OCI-LY3 (cell line): ENCODE measurements at regions not wholly inside any gene's neighbourhood (a gene's known extent, or its start where the extent isn't known, plus 50 kb on each side); places are given as distances from the start of the nearest gene placed in this dataset.

Experiments
- H2AFZ ChIP-seq: fragments of 200-600, 300-600 bp; shearing (Covaris generic); 2 replicates; pipeline ENCODE4 v1.6.0; 2014; ENCODE audit warnings: antibody characterized with exemption, low read depth, low read length
- H3K27ac ChIP-seq: fragments of 200-600, 300-600 bp; sonication (generic); 2 replicates; pipeline ENCODE4 v1.5.1; 2014; ENCODE audit warnings: mild to moderate bottlenecking, low read length, moderate library complexity, mixed read lengths
- H3K27me3 ChIP-seq: fragments of 200-600, 300-600 bp; sonication (generic); 2 replicates; pipeline ENCODE4 v1.6.1; 2014; ENCODE audit warnings: low read depth, low read length, mixed read lengths
- H3K36me3 ChIP-seq: fragments of 200-600, 300-600 bp; sonication (generic); replicated peaks from 2 replicates; pipeline ENCODE3; 2014; ENCODE audit warnings: low read depth, low read length, mixed read lengths
- H3K4me1 ChIP-seq: fragments of 300-600, 200-600 bp; sonication (generic); 2 replicates; pipeline ENCODE4 v1.6.1; 2014; ENCODE audit warnings: low read length, mixed read lengths
- H3K4me2 ChIP-seq: fragments of 200-600, 300-600 bp; sonication (generic); 2 replicates; pipeline ENCODE4 v1.6.1; 2014; ENCODE audit warnings: low read length, mixed read lengths
- H3K4me3 ChIP-seq: fragments of 300-600, 200-600 bp; sonication (generic); 2 replicates; pipeline ENCODE4 v1.5.1; 2014; ENCODE audit warnings: antibody characterized with exemption, mild to moderate bottlenecking, low read length, moderate library complexity
- H3K79me2 ChIP-seq: fragments of 300-600, 200-600 bp; shearing (Covaris generic); 2 replicates; pipeline ENCODE4 v1.6.1; 2014; ENCODE audit warnings: mild to moderate bottlenecking, low read length, mixed read lengths
- H3K9ac ChIP-seq: fragments of 300-600, 200-600 bp; shearing (Covaris generic); 2 replicates; pipeline ENCODE4 v1.6.0; 2014; ENCODE audit warnings: mild to moderate bottlenecking, low read length, moderate library complexity
- H3K9me3 ChIP-seq: fragments of 200-600, 300-600 bp; shearing (Covaris generic); 2 replicates; pipeline ENCODE4 v1.6.1; 2014; ENCODE audit warnings: low read length, mixed read lengths; ENCODE audit not compliant: insufficient read depth
- H4K20me1 ChIP-seq: fragments of 200-600, 300-600 bp; sonication (generic); 2 replicates; pipeline ENCODE4 v1.6.1; 2016; ENCODE audit warnings: low read length, mixed read lengths; ENCODE audit not compliant: insufficient read depth
- EZH2phosphoT487 ChIP-seq: fragments of 200-600 bp; shearing (Covaris generic); IDR thresholded peaks from 2 replicates; pipeline ENCODE4 v1.6.1; 2018; ENCODE audit warnings: antibody characterized with exemption, mixed run types, low read depth
- TF ChIP-seq, protein P1 (sequence below): fragments of 200-600, 300-600 bp; sonication (generic); IDR thresholded peaks from 2 replicates; pipeline ENCODE4 v1.5.1; 2014; ENCODE audit warnings: antibody characterized with exemption, low read length, low read depth

DNA sequence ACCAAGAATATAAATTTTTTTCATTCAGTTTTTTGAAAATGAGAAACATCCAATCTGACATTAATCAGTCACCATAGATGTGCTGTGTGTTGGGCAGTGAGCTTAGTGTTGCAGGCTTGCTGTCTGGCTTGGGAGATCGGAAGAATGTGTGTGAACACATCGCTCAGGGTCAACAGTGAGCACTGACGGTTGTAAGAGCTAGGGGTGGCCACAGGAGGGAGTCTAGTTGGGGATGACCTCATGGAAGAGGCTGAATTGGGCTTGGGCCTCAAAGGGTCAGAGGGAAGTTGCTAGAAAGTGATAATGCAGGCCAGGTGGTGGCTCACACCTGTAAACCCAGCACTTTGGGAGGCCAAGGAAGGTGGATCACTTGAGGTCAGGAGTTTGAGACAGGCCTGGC lies 375.4 kb downstream of the DDX10 start:
- H3K9me3 ChIP-seq = no peaks in the 10 kb centered on the region
- no peak overlapping the region for H3K4me3 ChIP-seq
- H3K4me1 ChIP-seq = peaks cover 10% of the 10 kb centered on the region
- no peak overlapping the region for H3K9ac ChIP-seq
- H2AFZ ChIP-seq = no peak overlapping the region
- no peaks in the 10 kb centered on the region for H4K20me1 ChIP-seq
- H3K27me3 ChIP-seq = no peaks in the 10 kb centered on the region
- H3K36me3 ChIP-seq = no peaks in the 10 kb centered on the region
- TF ChIP-seq, protein P1, sequence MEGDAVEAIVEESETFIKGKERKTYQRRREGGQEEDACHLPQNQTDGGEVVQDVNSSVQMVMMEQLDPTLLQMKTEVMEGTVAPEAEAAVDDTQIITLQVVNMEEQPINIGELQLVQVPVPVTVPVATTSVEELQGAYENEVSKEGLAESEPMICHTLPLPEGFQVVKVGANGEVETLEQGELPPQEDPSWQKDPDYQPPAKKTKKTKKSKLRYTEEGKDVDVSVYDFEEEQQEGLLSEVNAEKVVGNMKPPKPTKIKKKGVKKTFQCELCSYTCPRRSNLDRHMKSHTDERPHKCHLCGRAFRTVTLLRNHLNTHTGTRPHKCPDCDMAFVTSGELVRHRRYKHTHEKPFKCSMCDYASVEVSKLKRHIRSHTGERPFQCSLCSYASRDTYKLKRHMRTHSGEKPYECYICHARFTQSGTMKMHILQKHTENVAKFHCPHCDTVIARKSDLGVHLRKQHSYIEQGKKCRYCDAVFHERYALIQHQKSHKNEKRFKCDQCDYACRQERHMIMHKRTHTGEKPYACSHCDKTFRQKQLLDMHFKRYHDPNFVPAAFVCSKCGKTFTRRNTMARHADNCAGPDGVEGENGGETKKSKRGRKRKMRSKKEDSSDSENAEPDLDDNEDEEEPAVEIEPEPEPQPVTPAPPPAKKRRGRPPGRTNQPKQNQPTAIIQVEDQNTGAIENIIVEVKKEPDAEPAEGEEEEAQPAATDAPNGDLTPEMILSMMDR = no peak
- TF ChIP-seq EZH2phosphoT487 = no peak
- H3K27ac ChIP-seq = no peak overlapping the region
- H3K4me2 ChIP-seq = no peak overlapping the region
- no peaks in the 10 kb centered on the region for H3K79me2 ChIP-seq

DNA sequence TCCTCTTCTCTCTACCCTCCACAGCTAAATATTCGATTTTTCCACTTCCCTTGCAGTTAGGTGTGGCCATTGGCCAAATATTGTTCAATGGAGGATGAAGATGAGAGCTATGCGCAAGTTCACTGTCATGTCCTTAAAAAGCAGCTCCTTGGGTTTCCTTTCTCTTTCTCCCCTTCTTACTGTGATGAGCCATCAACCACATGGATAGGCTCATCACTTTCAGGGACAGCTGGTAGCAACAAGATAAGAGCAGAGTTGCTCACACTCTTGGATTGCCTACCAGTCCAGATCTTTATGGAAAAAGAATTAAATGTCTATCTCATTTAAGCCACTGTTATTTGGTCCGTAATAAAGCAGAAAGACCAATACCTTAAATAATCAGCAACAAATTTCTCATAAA lies 377.0 kb downstream of the DDX10 start:
- Histone ChIP-seq H3K36me3 (no peaks in the 10 kb centered on the region), H3K9ac (no peak overlapping the region), H3K4me1 (peaks cover 10% of the 10 kb centered on the region), H3K27ac (no peak overlapping the region), H3K4me2 (no peak overlapping the region), H3K4me3 (no peak overlapping the region), H3K79me2 (no peaks in the 10 kb centered on the region), H4K20me1 (no peaks in the 10 kb centered on the region), H2AFZ (no peak overlapping the region), H3K27me3 (no peaks in the 10 kb centered on the region), H3K9me3 (no peaks in the 10 kb centered on the region)
- no peak for TF ChIP-seq EZH2phosphoT487
- TF ChIP-seq, protein P1 = no peak

DNA sequence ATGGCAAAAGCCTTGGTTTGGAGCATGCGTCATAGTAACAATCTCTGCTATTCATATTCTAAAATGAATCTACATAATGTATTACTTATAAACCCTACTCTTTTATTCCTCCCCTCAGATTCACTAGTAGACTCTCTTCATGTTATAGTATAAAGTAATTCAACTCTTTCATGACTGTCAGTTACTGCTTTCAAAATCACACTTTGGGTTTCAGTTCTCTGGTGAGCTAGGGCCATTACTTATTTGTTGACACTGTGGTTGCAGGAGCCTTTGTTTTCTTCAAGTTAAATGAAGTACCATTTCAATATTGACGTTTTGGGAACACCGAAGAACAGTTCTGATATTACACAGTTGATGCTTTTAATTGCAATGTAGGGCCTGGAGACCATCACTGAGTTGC lies 378.4 kb downstream of the DDX10 start:
- no peaks in the 10 kb centered on the region for H3K9me3 ChIP-seq
- no peak overlapping the region for H3K4me3 ChIP-seq
- H3K79me2 ChIP-seq = no peaks in the 10 kb centered on the region
- peaks cover 10% of the 10 kb centered on the region for H3K4me1 ChIP-seq
- no peaks in the 10 kb centered on the region for H4K20me1 ChIP-seq
- H2AFZ ChIP-seq = no peak overlapping the region
- H3K4me2 ChIP-seq = peak overlapping the region; percentile 3; the same call in 1 of the 2 replicates
- H3K9ac ChIP-seq = no peak overlapping the region
- H3K27me3 ChIP-seq = no peaks in the 10 kb centered on the region
- H3K27ac ChIP-seq = no peak overlapping the region
- no peak for TF ChIP-seq EZH2phosphoT487
- TF ChIP-seq, protein P1 = no peak
- H3K36me3 ChIP-seq = no peaks in the 10 kb centered on the region

DNA sequence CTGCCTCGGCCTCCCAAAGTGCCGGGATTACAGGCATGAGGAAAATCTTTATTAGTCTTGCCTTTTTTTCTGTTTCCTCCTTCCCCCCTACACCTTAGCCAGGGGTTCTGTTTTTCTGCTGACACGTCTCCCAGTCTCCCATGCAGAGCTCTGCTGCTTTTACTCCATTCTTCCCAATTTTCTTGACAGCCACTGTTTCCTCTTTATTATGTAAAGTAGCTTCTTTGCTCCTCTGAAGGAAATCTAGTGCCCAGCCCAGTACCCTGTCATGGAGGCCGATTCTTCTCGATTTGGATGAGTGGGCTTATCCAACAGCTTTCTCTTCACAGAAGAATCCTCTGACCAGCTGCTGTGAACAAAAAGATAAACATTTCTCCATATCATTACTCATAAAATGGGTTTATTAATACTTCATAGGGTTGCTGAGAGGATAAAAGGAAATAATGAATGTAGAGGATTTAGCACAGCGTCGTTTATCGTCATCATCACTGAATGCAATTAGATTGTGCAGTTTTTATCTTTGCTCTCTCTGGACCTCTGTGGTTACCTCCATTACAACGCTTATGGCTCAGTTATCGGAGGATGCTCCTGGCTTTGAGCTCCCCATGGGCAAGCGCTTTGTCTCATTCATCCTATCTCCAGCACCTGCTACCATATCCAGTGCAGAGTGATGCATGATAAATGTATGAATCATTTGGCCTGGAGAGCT lies 375.6 kb upstream of the C11orf87 start:
- no peaks in the 10 kb centered on the region for H4K20me1 ChIP-seq
- no peak overlapping the region for H3K27ac ChIP-seq
- H2AFZ ChIP-seq = no peak overlapping the region
- no peak overlapping the region for H3K4me2 ChIP-seq
- no peak overlapping the region for H3K4me3 ChIP-seq
- no peaks in the 10 kb centered on the region for H3K79me2 ChIP-seq
- H3K9me3 ChIP-seq = no peaks in the 10 kb centered on the region
- TF ChIP-seq EZH2phosphoT487 = no peak
- TF ChIP-seq, protein P1 = no peak
- H3K27me3 ChIP-seq = no peaks in the 10 kb centered on the region
- peaks cover 10% of the 10 kb centered on the region for H3K4me1 ChIP-seq
- H3K9ac ChIP-seq = no peak overlapping the region
- no peaks in the 10 kb centered on the region for H3K36me3 ChIP-seq
